NCI-H2196 (cell line): ENCODE measurements at regions not wholly inside any gene's neighbourhood (a gene's known extent, or its start where the extent isn't known, plus 50 kb on each side); places are given as distances from the start of the nearest gene placed in this dataset.
"Not testable (repeated sequence)": the region's sequence is repeated elsewhere in the genome, so short reads cannot be mapped to it uniquely, and the experiment has no call there.

Source experiments
- DNase-seq: peaks from one replicate; lab custom pipeline; 2025; ENCODE audit not compliant: unreplicated experiment; lab: John Stamatoyannopoulos, UW

DNA sequence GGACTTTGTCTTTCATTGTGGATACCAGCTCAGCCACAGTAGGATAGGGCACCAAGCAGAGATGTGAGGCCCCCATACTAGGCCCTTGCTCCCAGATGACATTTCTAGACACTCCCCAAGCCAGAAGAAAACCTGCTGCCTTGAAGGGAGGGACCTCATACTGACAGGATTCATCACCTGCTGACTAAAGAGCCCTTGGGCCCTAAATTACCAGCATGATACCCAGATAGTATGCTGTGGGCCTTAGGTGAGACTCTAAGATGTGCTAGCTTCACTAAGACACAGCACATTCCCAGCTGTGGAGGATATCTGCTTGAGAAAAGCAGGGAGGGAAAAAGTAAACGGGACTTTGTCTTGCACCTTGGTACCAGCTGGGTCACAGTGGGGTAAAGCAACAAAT is 324.0 kb downstream of the TBL1XR1 start:
- no peak for DNase-seq

DNA sequence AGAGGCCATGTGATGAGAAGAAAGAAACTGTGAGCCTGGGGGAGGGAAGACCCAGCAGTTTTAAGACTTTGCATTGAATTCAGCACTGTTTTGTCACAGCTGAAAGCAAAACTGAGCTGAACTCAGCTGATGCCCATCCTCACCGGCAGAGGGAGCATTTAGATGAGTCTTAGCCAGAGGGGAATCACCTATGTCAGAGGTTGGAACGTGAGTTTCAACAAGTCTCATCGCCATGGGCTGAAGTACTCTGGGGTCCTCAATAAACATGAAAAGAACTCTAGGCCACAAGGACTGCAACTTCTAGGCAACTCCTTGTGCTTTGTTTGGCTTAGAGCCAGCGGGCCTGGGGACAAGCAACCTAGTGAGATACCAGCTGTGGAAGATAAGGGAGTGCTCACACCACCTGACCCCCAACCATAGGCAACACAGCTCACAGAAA is 324.5 kb downstream of the TBL1XR1 start:
- no peak for DNase-seq

DNA sequence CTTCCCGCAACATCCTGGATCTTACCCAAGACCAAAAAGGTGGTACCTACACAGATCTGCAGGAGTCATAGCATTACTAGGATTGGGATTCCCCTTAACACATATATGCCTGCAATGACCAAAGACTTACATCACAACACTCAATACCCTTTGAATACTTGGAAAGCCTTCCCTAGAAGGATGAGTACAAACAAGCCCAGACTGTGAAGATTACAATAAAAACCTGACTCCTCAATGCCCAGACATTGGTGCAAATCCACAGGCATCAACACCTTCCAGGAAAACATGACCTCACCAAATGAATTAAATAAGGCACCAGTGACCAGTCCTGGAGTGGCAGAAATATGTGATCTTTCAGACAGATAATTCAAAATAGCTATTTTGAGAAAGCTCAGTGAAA is 326.8 kb downstream of the TBL1XR1 start:
- DNase-seq: no peak

DNA sequence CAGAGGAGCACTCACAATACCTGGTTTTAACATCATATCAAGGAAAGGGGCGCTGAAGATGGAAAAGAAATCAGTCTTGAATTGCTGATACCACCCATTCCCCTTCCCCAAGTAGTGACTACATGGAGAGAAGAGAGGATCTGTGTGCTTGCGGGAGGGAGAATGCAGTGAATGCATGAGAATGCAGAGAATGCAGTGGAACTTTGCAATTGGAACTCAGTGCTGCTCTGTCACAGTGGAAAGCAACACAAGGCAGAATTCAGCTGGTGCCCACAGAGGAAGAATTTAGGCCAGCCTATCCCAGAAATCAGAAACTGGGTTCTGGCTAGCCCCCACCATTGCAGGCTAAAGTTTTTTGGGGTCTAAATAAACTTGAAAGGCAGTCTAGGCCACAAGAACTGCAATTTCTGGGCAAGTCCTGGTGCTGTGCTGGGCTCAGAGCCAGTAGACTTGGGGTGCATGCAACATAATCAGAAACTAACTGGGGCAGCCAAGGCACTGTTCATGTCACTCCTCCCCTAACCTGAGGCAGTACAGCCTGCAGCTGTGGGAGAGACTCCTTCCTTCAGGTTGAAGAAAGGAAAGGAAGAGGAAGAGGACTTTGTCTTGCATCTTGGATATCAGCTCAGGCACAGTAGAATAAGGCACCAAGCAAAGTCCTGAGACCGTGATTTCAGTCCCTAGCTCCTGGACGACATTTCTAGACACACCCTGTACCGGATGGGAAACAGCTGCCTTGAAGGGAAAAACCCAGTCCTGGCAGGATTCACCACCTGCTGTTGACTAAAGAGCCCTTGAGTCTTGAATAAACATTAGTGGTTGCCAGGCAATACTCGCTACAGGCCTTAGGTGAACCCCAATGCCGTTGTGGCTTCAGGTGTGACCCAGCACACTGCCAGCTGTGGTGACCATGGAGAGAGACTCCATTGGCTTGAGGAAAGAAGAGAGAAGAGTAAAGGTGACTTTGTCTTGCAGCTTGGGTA is 329.3 kb downstream of the TBL1XR1 start:
- peak; percentile 77 for DNase-seq

DNA sequence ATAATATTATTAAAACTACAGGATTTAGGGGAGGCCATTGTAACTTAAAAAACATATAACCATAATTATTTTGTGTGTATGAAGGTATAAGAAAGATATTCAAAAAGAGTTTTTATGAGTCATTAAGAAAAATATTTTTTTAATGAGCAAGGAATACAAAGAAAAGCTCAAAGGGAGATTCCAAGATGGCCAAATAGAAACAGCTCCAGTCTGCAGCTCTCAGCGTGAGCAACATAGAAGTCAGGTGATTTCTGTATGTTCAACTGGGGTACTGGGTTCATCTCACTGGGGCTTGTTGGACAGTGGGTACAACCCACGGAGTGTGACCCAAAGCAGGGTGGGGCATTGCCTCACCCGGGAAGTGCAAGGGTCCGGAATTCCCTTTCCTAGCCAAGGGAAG is 336.1 kb downstream of the TBL1XR1 start:
- no peak for DNase-seq

DNA sequence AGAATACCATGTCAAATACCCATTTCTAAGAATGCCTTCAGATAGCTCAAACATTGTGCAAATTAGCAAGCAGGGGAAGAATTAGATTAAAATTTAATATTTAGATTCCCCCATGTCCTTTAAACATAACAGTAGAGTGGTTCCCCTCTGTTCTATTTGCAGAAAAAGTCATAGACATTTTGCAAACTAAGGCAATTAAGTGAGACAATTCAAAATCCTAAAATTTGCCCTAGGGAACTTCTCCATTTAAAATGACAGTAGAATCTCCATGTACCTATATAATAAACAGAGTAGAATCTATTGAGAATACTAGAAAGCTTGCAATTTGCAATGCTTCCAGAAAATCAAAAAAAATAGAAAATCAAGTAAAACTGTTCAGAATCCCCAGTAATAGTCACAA is 340.6 kb downstream of the TBL1XR1 start:
- DNase-seq: no peak

DNA sequence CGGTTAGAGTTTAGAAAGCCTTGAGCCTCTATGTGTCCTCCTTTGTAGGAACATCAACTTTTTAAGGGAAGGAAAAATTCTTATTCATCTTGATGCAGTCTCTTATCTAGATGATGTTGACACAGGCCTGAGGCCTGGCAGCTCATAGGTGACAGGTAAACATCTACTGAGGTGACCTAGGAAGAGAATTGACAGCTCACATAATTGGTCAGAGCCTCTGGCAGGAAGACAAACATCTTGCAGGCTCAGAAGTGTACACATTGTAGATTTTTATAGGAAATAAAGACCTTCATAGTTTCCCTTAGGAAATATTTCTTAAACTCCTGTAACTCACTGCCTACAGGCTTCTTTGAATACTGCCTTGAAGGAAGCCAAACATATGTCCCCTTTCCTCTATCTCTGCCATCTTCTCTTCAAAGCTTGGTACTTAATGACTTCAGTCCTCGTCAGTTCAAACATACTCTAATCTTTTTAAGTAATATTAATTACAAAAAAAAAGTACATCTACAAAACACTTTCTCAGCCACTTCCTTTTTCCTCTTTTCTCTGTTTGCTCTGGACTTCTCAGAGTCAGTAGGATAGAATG is 341.3 kb downstream of the TBL1XR1 start:
- DNase-seq: no peak

DNA sequence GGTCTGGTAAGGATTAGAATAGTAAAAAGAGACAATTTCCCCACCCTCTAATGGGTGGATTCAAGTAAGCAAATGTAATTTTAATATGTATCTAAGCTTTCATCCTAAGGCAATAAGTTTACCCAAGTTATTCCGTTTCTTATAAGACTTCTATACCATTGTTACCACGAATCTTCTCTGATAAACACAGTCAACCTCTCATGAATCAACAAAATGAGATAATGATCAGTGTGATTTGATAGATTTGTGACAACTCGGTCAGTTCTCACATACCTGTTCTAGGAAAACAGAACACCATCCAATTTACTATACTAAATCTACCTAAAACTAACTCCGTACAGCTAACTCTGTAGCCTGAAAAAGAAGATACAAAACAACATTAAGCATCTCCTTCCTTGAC is 342.1 kb downstream of the TBL1XR1 start:
- no peak for DNase-seq

DNA sequence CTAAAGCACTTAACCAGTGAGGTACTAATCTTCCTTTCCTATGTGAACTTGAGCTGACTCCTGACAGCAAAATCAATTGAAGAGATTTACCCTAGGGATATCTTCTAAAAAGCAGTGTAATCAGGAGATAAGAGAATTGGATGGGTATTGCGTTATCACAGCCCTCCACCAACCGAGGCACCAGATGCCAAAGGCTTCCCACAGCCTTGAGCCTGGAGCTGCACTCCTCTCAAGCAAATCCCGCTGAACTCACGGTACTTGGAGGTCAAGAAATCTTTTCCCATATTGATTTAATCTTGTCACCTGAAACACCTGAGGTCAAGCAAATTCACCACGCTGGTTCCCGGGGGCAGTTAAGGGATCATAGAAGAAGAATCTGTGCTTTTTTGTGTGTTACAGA is 346.8 kb downstream of the TBL1XR1 start:
- DNase-seq: no peak

DNA sequence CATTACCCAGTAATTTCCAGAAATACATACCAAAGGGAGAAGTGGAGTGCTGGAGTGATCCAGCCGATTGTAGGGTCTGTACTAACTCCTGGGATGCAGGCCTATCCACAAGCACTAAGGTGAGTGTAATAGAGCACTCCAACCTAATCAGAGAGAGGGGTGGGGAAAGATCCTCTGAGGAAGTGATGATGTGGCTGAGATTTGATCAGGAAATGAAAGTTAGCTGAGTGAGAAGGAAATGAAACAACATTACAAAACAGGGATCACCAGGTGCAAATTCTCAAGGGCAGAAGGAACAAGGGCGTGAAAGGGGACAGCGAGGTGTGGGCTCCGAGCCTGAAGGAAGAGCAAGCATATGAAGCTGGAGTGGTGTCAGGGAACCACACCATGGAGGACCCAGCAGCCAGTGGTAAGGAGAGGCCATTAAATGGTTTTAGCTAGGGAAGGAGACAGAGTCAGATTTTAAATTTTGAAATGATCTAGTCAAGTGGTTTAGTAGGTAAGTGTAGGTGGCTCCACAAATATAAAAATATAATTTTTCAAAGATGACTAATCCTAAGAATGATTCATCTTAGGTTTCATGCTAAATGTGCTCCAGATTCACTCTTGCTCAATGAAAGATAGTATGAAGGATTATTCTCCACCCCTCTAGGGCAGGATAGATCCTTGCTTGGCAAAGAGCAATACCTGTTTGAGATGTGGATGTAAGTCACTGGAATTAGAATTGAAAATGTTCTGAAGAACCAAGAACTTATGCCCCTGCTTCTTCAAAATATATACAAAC is 348.7 kb downstream of the TBL1XR1 start:
- DNase-seq: no peak

DNA sequence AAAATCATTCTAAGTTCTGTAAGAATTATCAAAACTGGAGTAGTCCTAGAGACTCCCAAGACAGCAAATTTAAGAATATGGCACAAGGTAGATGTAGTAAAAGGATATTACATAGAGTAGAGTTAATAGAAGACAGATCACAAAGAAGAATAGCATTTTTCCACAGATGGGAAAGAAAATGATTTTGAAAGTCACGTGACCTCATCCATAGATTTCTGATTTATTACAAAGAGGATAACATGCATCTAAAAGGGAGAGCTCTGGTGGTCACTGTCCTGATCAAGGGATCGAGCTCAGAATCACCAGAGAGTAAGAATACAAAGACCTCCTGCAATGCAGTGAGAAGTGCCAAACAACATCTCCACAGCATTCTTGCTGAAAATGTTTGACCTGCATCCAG is 354.4 kb downstream of the TBL1XR1 start:
- no peak for DNase-seq

DNA sequence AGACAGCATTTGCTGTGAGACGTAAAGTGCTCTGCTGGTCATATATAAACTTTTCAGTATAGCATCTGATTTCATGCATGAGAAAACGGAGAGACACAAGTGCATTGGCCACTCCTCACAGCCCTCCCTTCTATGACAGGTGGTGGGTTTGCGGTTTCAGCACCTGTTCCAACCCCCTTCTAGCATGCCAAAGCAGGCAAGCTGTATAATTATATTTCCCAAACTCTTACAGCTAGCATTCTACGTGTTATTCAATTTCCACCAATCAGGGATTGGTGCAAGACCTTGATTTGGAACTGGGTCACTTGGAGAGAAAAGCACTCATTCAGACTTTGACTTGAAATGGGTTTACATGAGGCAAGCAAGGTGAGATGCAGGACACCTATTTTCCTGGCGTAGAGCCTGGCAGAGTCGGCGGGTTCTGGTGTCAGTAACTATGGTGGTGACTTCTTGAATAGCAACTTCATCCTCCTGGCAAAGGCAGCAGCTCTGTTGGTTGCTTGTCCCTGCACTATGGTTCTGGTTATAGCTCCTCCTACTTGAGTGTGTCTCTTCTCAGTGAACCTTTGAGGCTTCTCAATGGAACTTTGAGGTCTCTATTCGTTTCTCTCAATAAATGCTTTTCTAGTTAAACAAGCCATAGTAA is 356.5 kb downstream of the TBL1XR1 start:
- no peak for DNase-seq

DNA sequence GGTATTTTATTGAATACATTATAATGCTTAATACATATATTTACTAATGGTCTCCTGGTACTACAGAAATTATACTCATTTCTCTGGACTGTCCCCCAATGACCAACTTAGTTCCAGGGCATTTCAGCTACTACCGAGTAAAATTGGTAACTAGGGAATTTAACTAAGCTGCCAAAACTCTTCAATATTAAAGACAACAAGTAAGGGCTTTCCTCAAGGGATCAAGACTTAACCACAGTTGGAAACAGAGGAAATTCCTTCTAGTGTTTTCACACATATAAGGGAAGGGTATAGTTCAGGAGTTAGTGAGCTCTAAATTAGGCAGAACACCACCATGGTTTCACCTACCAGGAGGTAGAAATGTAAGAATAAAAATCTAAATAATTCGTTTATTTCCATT is 357.4 kb downstream of the TBL1XR1 start:
- DNase-seq: no peak

DNA sequence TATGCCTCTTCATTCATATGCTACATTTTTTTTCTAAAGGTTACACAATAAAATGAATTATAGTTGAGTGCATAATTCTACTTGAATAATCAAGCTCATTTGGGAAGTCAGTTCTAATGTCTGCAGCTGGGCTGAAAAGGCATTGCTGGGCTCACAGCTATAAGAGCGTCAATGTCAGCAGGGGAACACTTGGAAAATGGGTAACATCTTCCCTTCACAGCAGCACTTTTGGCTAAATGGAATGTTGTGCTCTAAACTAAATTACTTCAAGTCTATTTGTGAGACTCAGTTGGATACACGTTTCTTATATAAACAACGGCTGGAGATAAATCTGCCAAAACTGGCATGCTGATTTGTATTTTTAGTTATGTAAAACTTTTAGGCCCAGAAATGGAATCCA is 357.8 kb downstream of the TBL1XR1 start:
- no peak for DNase-seq

DNA sequence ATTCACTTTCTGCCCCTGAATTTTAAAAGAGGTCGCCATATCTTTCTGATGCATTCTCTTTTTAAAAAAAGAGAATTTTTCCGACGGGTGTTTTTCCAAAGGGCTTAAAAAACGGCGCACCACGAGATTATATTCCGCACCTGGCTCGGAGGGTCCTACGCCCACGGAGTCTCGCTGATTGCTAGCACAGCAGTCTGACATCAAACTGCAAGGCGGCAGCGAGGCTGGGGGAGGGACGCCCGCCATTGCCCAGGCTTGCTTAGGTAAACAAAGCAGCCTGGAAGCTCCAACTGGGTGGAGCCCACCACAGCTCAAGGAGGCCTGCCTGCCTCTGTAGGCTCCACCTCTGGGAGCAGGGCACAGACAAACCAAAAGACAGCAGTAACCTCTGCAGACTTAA is 370.0 kb downstream of the TBL1XR1 start:
- not testable (repeated sequence) for DNase-seq

DNA sequence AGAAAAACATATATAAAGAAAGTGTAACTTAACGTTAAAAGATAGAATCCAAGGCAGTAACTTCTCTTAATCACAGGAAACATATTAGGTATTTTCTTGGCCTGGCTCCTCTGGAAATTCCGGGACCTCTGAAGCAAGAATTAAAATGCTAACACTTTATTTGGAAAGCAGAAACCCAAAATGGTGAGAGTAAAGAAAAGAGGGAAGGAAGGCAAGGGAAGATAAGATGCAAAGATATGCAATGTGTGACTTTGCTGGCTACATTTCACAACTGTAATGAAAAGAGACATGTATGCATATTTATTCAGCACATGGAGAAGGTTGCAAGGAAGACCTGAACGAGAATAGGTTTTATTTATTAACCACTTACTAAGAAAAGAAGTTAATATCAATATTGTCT is 372.5 kb downstream of the TBL1XR1 start:
- no peak for DNase-seq

DNA sequence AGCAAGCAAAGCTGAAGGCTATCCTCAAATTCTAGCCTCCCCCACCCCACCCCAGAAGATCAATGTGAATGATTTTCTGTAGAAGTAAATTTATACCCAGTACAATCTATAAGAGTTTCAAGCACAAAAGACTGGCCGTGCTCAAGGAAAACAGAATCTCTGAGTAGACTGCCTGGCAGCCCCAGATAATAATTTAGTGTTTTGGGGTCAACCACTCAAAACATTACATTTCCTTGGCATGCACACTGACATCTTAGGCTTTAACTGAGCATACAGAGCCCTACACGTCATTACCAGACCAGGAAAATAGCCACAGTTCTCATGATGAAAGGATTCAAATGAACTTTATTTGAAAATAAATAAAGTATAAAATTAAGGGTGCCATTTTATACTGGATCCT is 376.5 kb downstream of the TBL1XR1 start:
- no peak for DNase-seq

DNA sequence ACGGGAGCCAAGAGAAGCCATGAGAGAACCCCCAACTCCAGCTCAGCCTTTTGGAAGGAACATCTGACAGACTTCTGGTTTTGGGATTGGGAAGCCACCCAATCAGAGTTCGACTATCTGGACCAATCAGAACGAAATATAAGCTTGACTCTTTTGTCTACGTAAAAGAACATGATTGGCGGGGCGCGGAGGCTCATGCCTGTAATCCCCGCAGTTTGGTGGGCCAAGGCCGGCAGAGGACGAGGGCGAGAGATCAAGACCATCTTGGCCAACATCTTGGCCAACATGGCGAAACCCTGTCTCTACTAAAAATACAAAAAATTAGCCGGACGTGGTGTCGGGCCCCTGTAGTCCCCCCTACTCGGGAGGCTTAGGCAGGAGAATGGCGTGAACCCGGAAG is 380.3 kb downstream of the TBL1XR1 start:
- DNase-seq: no peak

DNA sequence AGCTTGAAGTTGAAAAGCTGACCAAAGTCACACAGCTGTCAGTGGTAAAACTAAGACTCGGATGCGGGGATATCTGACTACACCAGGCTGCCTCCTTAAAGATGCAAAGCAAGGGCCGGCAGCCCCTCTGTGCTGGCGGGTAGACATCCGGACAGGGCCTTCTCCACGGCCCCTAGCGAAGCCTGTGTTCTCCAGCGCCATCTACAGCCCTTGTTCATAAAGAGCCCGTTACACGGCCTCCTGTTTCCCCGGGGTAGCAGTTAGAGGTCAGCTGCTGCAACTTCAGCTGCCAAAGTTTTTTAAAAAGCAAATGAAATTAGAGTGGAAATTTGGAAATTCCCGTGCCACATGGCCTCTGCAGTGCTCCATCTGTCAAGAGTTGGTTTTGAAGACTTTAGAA is 383.0 kb downstream of the TBL1XR1 start:
- DNase-seq: no peak

DNA sequence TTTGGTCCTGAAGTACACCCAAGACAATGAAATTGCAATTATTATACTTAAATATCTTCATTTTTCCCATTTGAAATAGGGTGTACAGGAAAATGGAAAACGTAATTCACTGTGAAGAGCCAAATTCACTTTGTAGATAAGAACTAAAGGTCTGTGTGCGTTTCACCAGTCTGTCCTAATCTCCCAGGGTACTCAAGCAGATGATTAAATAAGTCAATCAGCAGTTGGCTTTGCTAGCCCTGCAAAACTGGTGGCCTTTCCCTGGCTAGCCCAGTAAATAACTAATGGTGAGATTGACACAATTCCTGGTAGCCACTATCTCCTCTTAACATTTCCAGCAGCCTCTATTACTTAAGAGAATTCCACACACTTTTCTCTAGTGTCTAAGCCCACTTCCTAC is 389.3 kb downstream of the TBL1XR1 start:
- no peak for DNase-seq

DNA sequence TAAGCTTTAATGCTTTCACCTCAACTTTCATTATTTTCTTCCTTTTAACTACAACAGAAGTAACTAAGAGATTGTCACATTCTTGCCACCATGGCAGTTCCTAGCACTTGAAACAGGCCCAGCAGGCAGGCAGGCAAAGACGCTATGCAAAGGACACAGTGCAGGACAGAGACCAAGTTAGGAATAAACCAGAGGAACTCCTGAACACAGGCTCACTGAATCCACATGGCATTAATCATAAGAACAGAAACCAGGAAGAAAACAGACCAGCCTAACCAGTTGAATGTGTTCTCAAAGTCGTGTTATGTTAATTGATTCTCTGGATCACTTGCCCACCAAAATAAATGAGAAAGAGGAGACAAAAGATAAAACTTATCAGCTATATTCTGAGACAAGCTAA is 397.6 kb downstream of the TBL1XR1 start:
- DNase-seq: no peak
